Fibroblast of pulmonary artery (primary cell): ENCODE measurements at regions not wholly inside any gene's neighbourhood (a gene's known extent, or its start where the extent isn't known, plus 50 kb on each side); places are given as distances from the start of the nearest gene placed in this dataset.

Source experiments
- DNase-seq: peaks from one replicate; pipeline ENCODE4 v3.0.0-alpha.2; 2010; ENCODE audit warnings: low read depth
- H3K4me3 ChIP-seq: replicated peaks from 2 replicates; pipeline ENCODE4 v1.5.1; 2011; ENCODE audit warnings: low read depth, mild to moderate bottlenecking, control low read depth, low read length, moderate library complexity
- TF ChIP-seq, protein P1 (sequence below): IDR thresholded peaks from 2 replicates; pipeline ENCODE4 v1.5.1; 2011; ENCODE audit warnings: mild to moderate bottlenecking, control low read depth, low read length, inconsistent platforms; ENCODE audit errors: missing control alignments

- TF ChIP-seq, protein P1, sequence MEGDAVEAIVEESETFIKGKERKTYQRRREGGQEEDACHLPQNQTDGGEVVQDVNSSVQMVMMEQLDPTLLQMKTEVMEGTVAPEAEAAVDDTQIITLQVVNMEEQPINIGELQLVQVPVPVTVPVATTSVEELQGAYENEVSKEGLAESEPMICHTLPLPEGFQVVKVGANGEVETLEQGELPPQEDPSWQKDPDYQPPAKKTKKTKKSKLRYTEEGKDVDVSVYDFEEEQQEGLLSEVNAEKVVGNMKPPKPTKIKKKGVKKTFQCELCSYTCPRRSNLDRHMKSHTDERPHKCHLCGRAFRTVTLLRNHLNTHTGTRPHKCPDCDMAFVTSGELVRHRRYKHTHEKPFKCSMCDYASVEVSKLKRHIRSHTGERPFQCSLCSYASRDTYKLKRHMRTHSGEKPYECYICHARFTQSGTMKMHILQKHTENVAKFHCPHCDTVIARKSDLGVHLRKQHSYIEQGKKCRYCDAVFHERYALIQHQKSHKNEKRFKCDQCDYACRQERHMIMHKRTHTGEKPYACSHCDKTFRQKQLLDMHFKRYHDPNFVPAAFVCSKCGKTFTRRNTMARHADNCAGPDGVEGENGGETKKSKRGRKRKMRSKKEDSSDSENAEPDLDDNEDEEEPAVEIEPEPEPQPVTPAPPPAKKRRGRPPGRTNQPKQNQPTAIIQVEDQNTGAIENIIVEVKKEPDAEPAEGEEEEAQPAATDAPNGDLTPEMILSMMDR, result no peak
- H3K4me3 ChIP-seq, result no peak overlapping the region
- DNase-seq, result no peak
Measured at GRCh38 chr14:97187916-97188315, 390.7 kb downstream of the VRK1 start.

DNA sequence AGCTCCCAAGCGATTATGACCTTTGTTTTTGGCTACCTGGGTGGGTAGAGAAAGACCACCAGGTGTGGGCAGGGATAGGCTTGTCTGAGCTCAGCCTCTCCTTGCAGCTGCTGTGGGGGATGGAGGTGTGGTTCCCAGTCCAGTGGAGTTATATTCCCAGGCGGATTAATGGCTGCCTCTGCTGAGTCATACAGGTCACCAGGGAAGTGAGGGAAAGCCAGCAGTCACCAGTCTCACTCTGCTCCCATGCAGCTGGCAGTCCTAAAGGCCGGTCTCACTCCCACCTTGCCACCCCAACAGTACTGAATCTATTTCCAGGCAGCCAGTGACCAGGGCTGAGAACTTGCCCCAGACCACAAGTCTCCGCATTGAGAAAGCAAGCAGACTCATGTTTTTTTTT, 399.2 kb downstream of the VRK1 start:
- TF ChIP-seq, protein P1, result no peak
- no peak for DNase-seq
- no peak overlapping the region for H3K4me3 ChIP-seq

GRCh38 chr14:97198813-97199212, 401.6 kb downstream of the VRK1 start:
- TF ChIP-seq, protein P1, result no peak
- no peak for DNase-seq
- H3K4me3 ChIP-seq, result no peak overlapping the region

DNA sequence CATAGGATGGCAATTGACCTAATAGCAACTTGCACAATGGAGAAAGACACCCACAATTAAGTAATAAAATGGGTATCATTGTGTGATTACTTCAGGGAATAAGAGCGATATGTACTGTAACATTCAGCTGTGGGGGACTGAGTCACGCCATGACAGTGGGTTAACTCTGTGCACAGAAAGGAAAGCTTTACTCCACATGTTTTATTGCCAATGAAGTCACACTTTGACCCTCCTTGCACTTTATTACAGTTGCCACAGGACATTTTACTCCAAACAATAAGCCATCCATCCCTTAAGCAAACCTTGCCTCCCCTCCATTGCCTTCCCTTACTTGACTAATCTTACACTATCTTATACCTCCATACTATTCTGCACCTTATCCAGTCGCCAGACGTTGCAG, 403.1 kb downstream of the VRK1 start:
- DNase-seq, result no peak
- TF ChIP-seq, protein P1, result no peak
- no peak overlapping the region for H3K4me3 ChIP-seq

- H3K4me3 ChIP-seq, result no peak overlapping the region
- TF ChIP-seq, protein P1, result no peak
- no peak for DNase-seq
Measured at GRCh38 chr14:97206916-97207315, 409.7 kb downstream of the VRK1 start.

- no peak overlapping the region for H3K4me3 ChIP-seq
- DNase-seq, result no peak
- TF ChIP-seq, protein P1, result no peak
Measured at GRCh38 chr14:97210202-97210601, 413.0 kb downstream of the VRK1 start.

DNA sequence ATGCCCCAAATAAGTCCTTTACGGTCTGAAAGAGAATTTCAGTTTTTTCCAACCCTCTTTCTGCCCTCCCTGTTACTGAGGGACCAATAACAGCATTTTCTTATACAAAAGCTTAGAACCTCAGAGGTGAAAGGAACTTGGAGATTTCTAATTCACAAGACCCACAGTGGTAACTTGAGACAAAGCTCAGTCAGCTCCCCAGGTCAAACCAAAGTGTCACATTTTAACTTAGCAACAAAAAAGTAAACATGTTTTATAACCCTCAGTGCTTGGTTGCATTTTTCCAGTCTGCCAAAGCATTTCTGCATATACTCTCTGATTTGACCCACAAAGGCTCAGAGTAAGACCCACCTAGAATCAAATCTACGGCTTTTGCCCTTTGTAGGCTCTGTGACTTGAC, 415.2 kb downstream of the VRK1 start:
- TF ChIP-seq, protein P1, result no peak
- DNase-seq, result no peak
- no peak overlapping the region for H3K4me3 ChIP-seq
